ENCODE measurements at regions not wholly inside any gene's neighbourhood (a gene's known extent, or its start where the extent isn't known, plus 50 kb on each side); places are given as distances from the start of the nearest gene placed in this dataset.
A peak's percentile ranks its signal among the peaks of the same experiment; 100 is the strongest.

GRCh38 chr1:70490153-70490552 lies 79.1 kb downstream of the CTH start:
- no peak for DNase-seq (ENCODE audit: low read depth)
- H3K4me3 ChIP-seq (ENCODE audit: low read length), result no peak overlapping the region
- no peak for TF ChIP-seq CTCF (IDR thresholded peaks at IDR 0.05; ENCODE audit: insufficient read depth, low read depth, low read length, missing control alignments)

- no peak overlapping the region for H3K4me3 ChIP-seq (ENCODE audit: low read length)
- TF ChIP-seq CTCF (IDR thresholded peaks at IDR 0.05; ENCODE audit: insufficient read depth, low read depth, low read length, missing control alignments), result no peak
- no peak for DNase-seq (ENCODE audit: low read depth)
Measured at GRCh38 chr1:70495370-70495769, 84.3 kb downstream of the CTH start.

- no peak for TF ChIP-seq CTCF (IDR thresholded peaks at IDR 0.05; ENCODE audit: insufficient read depth, low read depth, low read length, missing control alignments)
- no peak for DNase-seq (ENCODE audit: low read depth)
- no peak overlapping the region for H3K4me3 ChIP-seq (ENCODE audit: low read length)
Measured at GRCh38 chr1:70496181-70496580, 85.1 kb downstream of the CTH start.

GRCh38 chr1:70497152-70497551 lies 86.1 kb downstream of the CTH start:
- no peak overlapping the region for H3K4me3 ChIP-seq (ENCODE audit: low read length)
- DNase-seq (ENCODE audit: low read depth), result no peak
- no peak for TF ChIP-seq CTCF (IDR thresholded peaks at IDR 0.05; ENCODE audit: insufficient read depth, low read depth, low read length, missing control alignments)

GRCh38 chr1:70498666-70499065 lies 87.6 kb downstream of the CTH start:
- TF ChIP-seq CTCF (IDR thresholded peaks at IDR 0.05; ENCODE audit: insufficient read depth, low read depth, low read length, missing control alignments), result no peak
- no peak for DNase-seq (ENCODE audit: low read depth)
- no peak overlapping the region for H3K4me3 ChIP-seq (ENCODE audit: low read length)

GRCh38 chr1:70499695-70500094 lies 88.6 kb downstream of the CTH start:
- peak; percentile 71 for DNase-seq (ENCODE audit: low read depth)
- no peak for TF ChIP-seq CTCF (IDR thresholded peaks at IDR 0.05; ENCODE audit: insufficient read depth, low read depth, low read length, missing control alignments)
- no peak overlapping the region for H3K4me3 ChIP-seq (ENCODE audit: low read length)

GRCh38 chr1:70503358-70503757 lies 92.3 kb downstream of the CTH start:
- DNase-seq (ENCODE audit: low read depth), result peak; percentile 29
- H3K4me3 ChIP-seq (ENCODE audit: low read length), result no peak overlapping the region
- TF ChIP-seq CTCF (IDR thresholded peaks at IDR 0.05; ENCODE audit: insufficient read depth, low read depth, low read length, missing control alignments), result no peak
